A673 (cell line): ENCODE measurements at regions not wholly inside any gene's neighbourhood (a gene's known extent, or its start where the extent isn't known, plus 50 kb on each side); places are given as distances from the start of the nearest gene placed in this dataset.

Source experiments
- CTCF ChIP-seq: fragments of 300-800, 200-600 bp; sonication (generic); conservative IDR thresholded peaks from 2 replicates; pipeline ENCODE4 v1.5.1; 2017; ENCODE audit warnings: low read depth, mild to moderate bottlenecking, antibody characterized with exemption, low read length, moderate library complexity, mixed read lengths
- EZH2 ChIP-seq: fragments of 200-600 bp; sonication (generic); IDR thresholded peaks from 2 replicates; pipeline ENCODE4 v1.6.1; 2017; ENCODE audit warnings: borderline replicate concordance, low read depth, mild to moderate bottlenecking, mixed read lengths, antibody characterized with exemption, low read length; ENCODE audit not compliant: poor library complexity, severe bottlenecking

DNA sequence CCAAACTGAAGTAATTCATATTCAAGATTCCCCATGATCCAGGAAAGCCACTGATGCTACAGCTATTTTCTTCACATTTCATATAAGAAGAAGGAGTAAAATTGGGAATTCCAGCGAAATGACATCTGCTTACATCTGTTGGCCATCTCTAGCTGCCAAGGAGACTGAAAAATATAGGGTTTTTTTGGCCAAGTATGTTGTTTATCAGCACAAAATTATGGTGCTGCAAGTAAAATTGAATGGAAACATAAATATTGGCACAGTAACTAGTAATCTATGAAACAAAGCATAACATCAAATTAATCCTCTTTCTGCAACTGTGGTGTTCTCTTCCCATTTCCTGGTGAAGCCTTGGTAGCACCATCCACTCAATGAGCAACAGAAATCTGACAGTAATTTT, 649.5 kb upstream of the ZNF804A start:
- TF ChIP-seq CTCF = no peak
- TF ChIP-seq EZH2 = no peak
